ENCODE measurements at regions not wholly inside any gene's neighbourhood (a gene's known extent, or its start where the extent isn't known, plus 50 kb on each side); places are given as distances from the start of the nearest gene placed in this dataset.

GRCh38 chr9:92196909-92197308, 81.7 kb upstream of the SPTLC1 start:
- DNase-seq = no peak
- no peaks in the 10 kb centered on the region for H3K4me1 ChIP-seq
- TF ChIP-seq CTCF (IDR thresholded peaks at IDR 0.05) (no peak), POLR2A (IDR thresholded peaks at IDR 0.05) (no peak)
- H3K4me3 ChIP-seq = no peak overlapping the region
- H3K27me3 ChIP-seq = no peaks in the 10 kb centered on the region
- no peak overlapping the region for H3K27ac ChIP-seq
- no peaks in the 10 kb centered on the region for H3K36me3 ChIP-seq
- no peaks in the 10 kb centered on the region for H3K9me3 ChIP-seq

- Histone ChIP-seq H3K4me1 (no peaks in the 10 kb centered on the region), H3K9me3 (no peaks in the 10 kb centered on the region), H3K27me3 (no peaks in the 10 kb centered on the region), H3K36me3 (no peaks in the 10 kb centered on the region), H3K4me3 (no peak overlapping the region), H3K27ac (no peak overlapping the region)
- no peak for TF ChIP-seq CTCF (IDR thresholded peaks at IDR 0.05)
- TF ChIP-seq POLR2A (IDR thresholded peaks at IDR 0.05) = no peak
- DNase-seq = no peak
These were observed 81.2 kb upstream of the SPTLC1 start for GRCh38 chr9:92196400-92196799.

- no peak for TF ChIP-seq POLR2A (IDR thresholded peaks at IDR 0.05)
- TF ChIP-seq CTCF (IDR thresholded peaks at IDR 0.05) = no peak
- Histone ChIP-seq H3K36me3 (no peaks in the 10 kb centered on the region), H3K27me3 (no peaks in the 10 kb centered on the region), H3K27ac (no peak overlapping the region), H3K4me1 (no peaks in the 10 kb centered on the region), H3K4me3 (no peak overlapping the region), H3K9me3 (no peaks in the 10 kb centered on the region)
- no peak for DNase-seq
These were observed 76.6 kb upstream of the SPTLC1 start for GRCh38 chr9:92191801-92192200.

GRCh38 chr9:92190536-92190790, 75.2 kb upstream of the SPTLC1 start:
- H3K27ac ChIP-seq = no peak overlapping the region
- TF ChIP-seq POLR2A (IDR thresholded peaks at IDR 0.05) (no peak), CTCF (IDR thresholded peaks at IDR 0.05) (no peak)
- H3K36me3 ChIP-seq = no peaks in the 10 kb centered on the region
- no peak for DNase-seq
- no peak overlapping the region for H3K4me3 ChIP-seq
- H3K9me3 ChIP-seq = no peaks in the 10 kb centered on the region
- no peaks in the 10 kb centered on the region for H3K4me1 ChIP-seq
- H3K27me3 ChIP-seq = no peaks in the 10 kb centered on the region

GRCh38 chr9:92189782-92190535, 74.7 kb upstream of the SPTLC1 start:
- no peaks in the 10 kb centered on the region for H3K27me3 ChIP-seq
- no peaks in the 10 kb centered on the region for H3K36me3 ChIP-seq
- H3K27ac ChIP-seq = no peak overlapping the region
- no peak for DNase-seq
- no peak overlapping the region for H3K4me3 ChIP-seq
- H3K4me1 ChIP-seq = no peaks in the 10 kb centered on the region
- no peaks in the 10 kb centered on the region for H3K9me3 ChIP-seq
- TF ChIP-seq CTCF (IDR thresholded peaks at IDR 0.05) (no peak), POLR2A (IDR thresholded peaks at IDR 0.05) (no peak)
